ENCODE measurements at regions not wholly inside any gene's neighbourhood (a gene's known extent, or its start where the extent isn't known, plus 50 kb on each side); places are given as distances from the start of the nearest gene placed in this dataset.
"Not testable (repeated sequence)": the region's sequence is repeated elsewhere in the genome, so short reads cannot be mapped to it uniquely, and the experiment has no call there.

DNA sequence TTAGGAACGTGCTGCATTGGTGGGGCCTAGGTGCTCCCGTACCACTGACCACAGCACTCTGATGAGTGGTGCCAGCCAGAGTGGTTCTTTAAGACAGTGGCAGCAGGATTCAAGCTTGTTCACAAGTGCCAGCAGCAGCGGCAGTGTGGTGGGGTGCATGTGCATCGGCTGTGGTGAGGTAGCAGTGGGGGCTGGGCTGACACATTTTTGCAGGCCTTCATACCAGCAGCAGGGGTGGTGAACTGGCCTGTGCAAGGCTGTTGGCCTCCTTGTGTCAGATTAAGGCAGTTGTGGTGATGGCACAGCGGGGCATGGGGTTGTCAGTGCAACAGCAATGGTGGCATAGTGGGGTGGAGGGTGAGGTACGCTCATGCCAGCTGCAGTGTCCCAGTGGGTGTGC, 131.4 kb downstream of the PABPC4L start:
- Mint-ChIP-seq H3K36me3 (no peaks in the 10 kb centered on the region), H3K9me3 (no peaks in the 10 kb centered on the region), H3K4me1 (no peaks in the 10 kb centered on the region), H3K4me3 (no peak overlapping the region), H3K27me3 (no peaks in the 10 kb centered on the region), H3K27ac (no peak overlapping the region)
- no peak for ATAC-seq

DNA sequence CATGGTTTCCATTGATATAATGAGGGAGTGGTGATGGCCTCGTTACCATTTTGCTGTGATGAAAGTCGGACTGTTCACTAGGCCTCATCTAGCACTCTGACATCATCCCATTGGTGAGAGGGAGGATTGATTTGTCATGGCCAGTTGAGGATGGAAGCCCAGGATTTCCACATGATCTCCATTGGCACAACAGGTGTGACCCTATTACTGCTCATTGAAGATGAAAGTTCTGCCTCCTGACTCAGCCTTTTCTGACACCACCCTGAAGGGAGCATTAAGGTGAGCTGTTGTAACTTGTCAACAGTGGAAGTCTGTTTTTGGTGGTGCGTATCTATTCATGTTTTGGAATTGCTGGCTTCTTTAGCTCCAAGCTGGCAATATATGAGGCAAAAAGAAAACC, 144.2 kb downstream of the PABPC4L start:
- H3K4me1 Mint-ChIP-seq: no peaks in the 10 kb centered on the region
- no peaks in the 10 kb centered on the region for H3K36me3 Mint-ChIP-seq
- H3K27ac Mint-ChIP-seq: no peak overlapping the region
- H3K4me3 Mint-ChIP-seq: no peak overlapping the region
- H3K9me3 Mint-ChIP-seq: peaks cover 8% of the 10 kb centered on the region
- no peak for ATAC-seq
- H3K27me3 Mint-ChIP-seq: no peaks in the 10 kb centered on the region

DNA sequence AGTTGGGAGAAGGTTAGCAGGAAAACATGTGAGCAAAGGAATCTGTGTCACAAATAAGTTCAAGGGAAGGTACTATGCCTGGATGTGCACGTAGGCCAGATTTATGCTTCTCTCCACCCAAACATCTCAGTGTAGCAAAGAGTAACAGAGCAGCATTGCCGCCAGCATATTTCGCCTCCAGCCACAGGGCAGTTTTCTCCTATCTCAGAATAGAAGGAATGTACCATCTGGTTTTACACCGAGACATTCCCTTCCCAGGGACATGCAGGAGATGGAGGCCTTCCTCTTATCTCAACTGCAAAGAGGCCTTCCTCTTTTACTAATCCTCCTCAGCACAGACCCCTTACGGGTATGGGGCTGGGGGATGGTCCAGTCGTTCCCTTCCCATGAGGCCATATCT, 155.4 kb downstream of the PABPC4L start:
- H3K27me3 Mint-ChIP-seq, H3K4me1 Mint-ChIP-seq, H3K27ac Mint-ChIP-seq, H3K9me3 Mint-ChIP-seq, H3K4me3 Mint-ChIP-seq, ATAC-seq, H3K36me3 Mint-ChIP-seq: not testable (repeated sequence)

- ATAC-seq: no peak
Observed at GRCh38 chr4:134045411-134045810, 156.2 kb downstream of the PABPC4L start.

GRCh38 chr4:134043266-134043665, 158.3 kb downstream of the PABPC4L start:
- no peak for ATAC-seq
- H3K27me3 Mint-ChIP-seq: no peaks in the 10 kb centered on the region
- H3K4me1 Mint-ChIP-seq: no peaks in the 10 kb centered on the region
- H3K9me3 Mint-ChIP-seq: no peaks in the 10 kb centered on the region
- H3K4me3 Mint-ChIP-seq: no peak overlapping the region
- no peak overlapping the region for H3K27ac Mint-ChIP-seq
- H3K36me3 Mint-ChIP-seq: no peaks in the 10 kb centered on the region

More at GRCh38 chr4:134045411-134045810, 156.2 kb downstream of the PABPC4L start:
- Mint-ChIP-seq H3K9me3 (no peaks in the 10 kb centered on the region), H3K4me3 (no peak overlapping the region), H3K27ac (no peak overlapping the region), H3K27me3 (no peaks in the 10 kb centered on the region), H3K4me1 (no peaks in the 10 kb centered on the region), H3K36me3 (no peaks in the 10 kb centered on the region)

DNA sequence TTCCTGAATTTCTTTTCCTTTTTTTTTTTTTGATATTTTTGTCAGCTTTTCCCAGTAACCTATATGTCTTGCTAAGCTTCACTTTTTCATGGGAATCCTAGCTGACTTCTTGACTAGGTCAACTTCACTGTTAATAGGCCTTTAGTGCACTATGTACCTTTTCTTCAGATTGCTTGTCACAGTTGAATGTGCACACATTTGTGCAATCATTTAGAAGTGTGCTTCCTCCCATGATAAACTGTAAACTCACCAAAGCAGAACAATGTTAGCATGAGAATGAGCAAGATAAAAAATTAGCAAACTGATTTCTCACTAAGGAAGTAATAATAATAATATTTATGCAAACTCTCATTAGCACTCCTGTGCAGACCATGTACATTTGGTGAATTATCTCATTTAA, 173.2 kb downstream of the PABPC4L start:
- H3K9me3 Mint-ChIP-seq: no peaks in the 10 kb centered on the region
- no peaks in the 10 kb centered on the region for H3K36me3 Mint-ChIP-seq
- no peak for ATAC-seq
- no peak overlapping the region for H3K4me3 Mint-ChIP-seq
- no peak overlapping the region for H3K27ac Mint-ChIP-seq
- H3K4me1 Mint-ChIP-seq: no peaks in the 10 kb centered on the region
- no peaks in the 10 kb centered on the region for H3K27me3 Mint-ChIP-seq

- H3K4me1 Mint-ChIP-seq: no peaks in the 10 kb centered on the region
- no peak overlapping the region for H3K4me3 Mint-ChIP-seq
- no peak for ATAC-seq
- H3K27me3 Mint-ChIP-seq: no peaks in the 10 kb centered on the region
- H3K36me3 Mint-ChIP-seq: no peaks in the 10 kb centered on the region
- no peaks in the 10 kb centered on the region for H3K9me3 Mint-ChIP-seq
- no peak overlapping the region for H3K27ac Mint-ChIP-seq
Observed at GRCh38 chr4:134027931-134028330, 173.7 kb downstream of the PABPC4L start.

- ATAC-seq: no peak
- Mint-ChIP-seq H3K36me3 (no peaks in the 10 kb centered on the region), H3K27me3 (no peaks in the 10 kb centered on the region), H3K9me3 (no peaks in the 10 kb centered on the region), H3K4me1 (no peaks in the 10 kb centered on the region), H3K27ac (no peak overlapping the region), H3K4me3 (no peak overlapping the region)
Observed at GRCh38 chr4:134024251-134024650, 177.3 kb downstream of the PABPC4L start.

DNA sequence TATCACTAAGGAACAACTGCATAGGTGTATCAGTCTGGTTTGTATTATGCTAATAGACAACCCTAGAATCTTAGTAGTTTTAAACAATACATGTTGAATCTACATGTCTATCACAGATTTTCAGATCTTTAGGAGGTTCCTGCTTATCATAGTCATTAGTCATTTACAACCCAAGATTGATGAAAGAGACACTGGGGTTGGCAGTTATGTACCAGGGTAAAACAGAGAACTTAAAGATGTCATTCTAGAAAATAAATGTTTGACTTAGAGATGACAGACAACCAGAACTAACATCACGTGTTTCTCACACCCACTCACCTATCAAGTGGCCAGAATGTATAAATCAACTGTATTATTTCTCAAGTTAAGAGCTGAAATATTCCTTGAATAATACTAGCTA, 181.9 kb downstream of the PABPC4L start:
- ATAC-seq: no peak
- H3K27ac Mint-ChIP-seq: no peak overlapping the region
- no peak overlapping the region for H3K4me3 Mint-ChIP-seq
- no peaks in the 10 kb centered on the region for H3K27me3 Mint-ChIP-seq
- no peaks in the 10 kb centered on the region for H3K36me3 Mint-ChIP-seq
- no peaks in the 10 kb centered on the region for H3K4me1 Mint-ChIP-seq
- H3K9me3 Mint-ChIP-seq: no peaks in the 10 kb centered on the region

DNA sequence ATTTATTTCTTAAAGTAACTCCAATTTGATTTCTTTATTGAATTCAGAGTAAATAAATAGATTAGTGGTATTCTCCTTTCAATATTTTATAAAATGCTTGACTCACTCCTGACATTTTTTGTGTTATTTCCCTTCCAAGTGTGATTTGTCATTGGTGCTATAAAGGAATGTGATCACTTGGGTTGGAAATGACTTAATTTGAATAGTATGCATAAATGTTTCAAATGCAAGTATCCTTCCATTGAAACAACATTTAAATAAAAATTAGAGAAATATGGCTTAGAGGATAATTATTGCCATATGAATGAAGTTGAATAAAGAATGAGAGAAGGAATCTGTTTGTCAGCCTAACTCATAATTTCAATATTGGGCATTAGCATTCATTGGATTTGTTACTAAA, 182.7 kb downstream of the PABPC4L start:
- Mint-ChIP-seq H3K27ac (no peak overlapping the region), H3K4me1 (no peaks in the 10 kb centered on the region), H3K4me3 (no peak overlapping the region), H3K27me3 (no peaks in the 10 kb centered on the region), H3K36me3 (no peaks in the 10 kb centered on the region), H3K9me3 (peaks cover 2% of the 10 kb centered on the region)
- ATAC-seq: no peak

DNA sequence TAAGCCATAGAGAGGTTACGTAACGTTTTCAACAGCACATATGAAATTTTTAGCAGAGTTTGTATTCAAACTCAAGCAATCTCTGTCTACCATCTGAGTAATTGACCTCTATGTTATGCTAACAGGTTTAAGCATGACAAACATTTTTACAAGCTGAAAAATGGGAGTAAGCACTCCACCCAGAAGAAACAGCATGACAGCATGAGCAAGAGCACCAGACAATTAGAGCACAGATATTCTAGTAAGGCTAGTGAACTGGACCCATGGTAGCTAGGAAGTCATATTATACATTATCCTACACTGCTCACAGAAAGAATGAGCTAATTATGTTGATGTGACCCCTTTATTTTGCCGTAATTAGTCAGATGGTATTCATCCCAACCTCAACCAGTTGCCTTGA, 200.5 kb downstream of the PABPC4L start:
- Mint-ChIP-seq H3K4me3 (no peak overlapping the region), H3K36me3 (no peaks in the 10 kb centered on the region), H3K4me1 (no peaks in the 10 kb centered on the region), H3K27ac (no peak overlapping the region), H3K27me3 (no peaks in the 10 kb centered on the region), H3K9me3 (peaks cover 2% of the 10 kb centered on the region)
- no peak for ATAC-seq

DNA sequence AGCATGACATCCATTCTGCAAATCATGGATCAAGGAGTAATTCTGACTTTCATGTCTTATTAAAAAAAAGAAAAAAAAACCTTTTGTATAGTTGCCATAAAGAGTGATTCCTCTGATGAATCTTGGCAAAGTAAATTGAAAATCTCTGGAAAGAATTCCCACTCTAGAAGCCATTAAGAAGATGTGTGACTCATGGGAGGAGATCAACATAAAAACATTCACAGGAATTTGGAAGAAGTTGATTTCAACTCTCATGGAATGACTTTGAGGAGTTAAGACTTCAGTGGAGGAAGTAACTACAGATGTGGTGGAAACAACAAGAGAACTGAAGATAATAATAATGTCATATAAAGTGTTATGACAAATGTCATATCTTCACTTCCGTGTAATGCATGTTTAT, 204.2 kb downstream of the PABPC4L start:
- peaks cover 7% of the 10 kb centered on the region for H3K9me3 Mint-ChIP-seq
- no peaks in the 10 kb centered on the region for H3K4me1 Mint-ChIP-seq
- H3K27me3 Mint-ChIP-seq: no peaks in the 10 kb centered on the region
- ATAC-seq: no peak
- no peak overlapping the region for H3K27ac Mint-ChIP-seq
- no peaks in the 10 kb centered on the region for H3K36me3 Mint-ChIP-seq
- no peak overlapping the region for H3K4me3 Mint-ChIP-seq

DNA sequence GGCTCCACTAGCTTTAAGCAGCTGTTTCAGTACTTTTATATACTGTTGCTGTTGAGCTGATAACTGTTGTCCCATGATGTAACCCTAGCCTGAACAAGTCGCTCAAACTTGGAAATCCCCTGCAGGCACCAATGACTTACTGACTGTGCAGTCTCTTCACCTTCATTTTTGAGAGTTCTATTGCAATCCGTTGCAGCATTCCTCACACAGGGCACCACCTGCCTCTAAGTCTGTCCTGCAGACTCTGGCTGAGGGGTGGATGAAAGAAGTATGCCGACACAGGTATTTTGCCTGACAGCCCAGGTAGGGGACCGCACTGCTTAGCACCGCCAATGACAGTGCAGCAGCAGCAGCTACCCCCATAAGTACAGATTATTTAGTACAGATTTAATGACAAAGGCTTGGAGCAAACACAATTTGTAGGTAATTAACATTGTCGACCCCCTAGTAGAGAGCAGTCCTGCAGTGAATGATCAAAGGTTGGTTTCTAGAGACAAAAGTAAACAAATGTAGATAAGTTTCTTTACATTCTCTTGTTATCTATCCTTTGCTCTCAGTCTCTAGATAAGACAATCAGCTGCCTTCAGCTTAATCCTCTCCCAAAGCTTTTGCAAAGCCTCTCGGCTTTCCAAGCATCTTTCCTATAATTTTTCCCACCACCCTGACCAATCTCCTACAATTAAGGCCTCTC, 205.0 kb downstream of the PABPC4L start:
- no peak overlapping the region for H3K4me3 Mint-ChIP-seq
- H3K36me3 Mint-ChIP-seq: no peaks in the 10 kb centered on the region
- H3K9me3 Mint-ChIP-seq: peaks cover 7% of the 10 kb centered on the region
- no peak for ATAC-seq
- H3K27me3 Mint-ChIP-seq: no peaks in the 10 kb centered on the region
- H3K27ac Mint-ChIP-seq: no peak overlapping the region
- no peaks in the 10 kb centered on the region for H3K4me1 Mint-ChIP-seq

DNA sequence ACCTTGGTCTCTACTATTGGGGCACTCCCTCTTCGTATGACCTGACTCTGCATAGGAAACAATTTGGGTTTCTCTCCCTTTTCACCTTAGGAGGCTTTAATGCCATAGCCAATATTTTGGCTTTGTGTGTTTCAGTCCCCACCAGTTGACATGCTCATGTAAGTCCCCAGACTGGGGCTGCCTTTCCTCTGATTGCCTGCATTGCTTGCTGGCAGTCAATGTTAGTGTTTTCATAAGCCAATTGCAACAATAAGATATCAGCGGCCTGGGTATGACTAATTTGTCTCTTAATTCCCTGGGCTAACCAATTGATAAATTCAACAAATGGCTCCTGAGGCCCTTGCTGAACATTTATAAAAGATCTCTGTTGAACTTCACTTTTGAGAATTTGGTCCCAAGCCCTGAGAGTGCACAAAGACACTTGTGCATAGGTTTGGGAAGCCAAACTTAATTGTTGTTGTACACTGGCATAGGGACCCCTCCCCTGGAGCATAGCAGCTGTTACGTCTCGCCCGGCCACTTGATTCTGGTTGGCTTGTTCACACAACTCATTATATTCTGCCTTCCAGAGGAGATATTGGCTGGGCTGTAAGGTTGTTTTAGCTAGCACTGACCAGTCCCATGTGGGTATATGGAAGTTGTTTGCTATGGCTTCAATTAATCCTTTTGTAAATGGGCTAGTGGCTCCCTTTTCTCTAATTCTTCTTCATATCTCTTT, 206.2 kb downstream of the PABPC4L start:
- Mint-ChIP-seq H3K9me3 (peaks cover 11% of the 10 kb centered on the region), H3K27me3 (no peaks in the 10 kb centered on the region), H3K4me1 (no peaks in the 10 kb centered on the region), H3K36me3 (no peaks in the 10 kb centered on the region), H3K27ac (no peak overlapping the region), H3K4me3 (no peak overlapping the region)
- ATAC-seq: no peak

DNA sequence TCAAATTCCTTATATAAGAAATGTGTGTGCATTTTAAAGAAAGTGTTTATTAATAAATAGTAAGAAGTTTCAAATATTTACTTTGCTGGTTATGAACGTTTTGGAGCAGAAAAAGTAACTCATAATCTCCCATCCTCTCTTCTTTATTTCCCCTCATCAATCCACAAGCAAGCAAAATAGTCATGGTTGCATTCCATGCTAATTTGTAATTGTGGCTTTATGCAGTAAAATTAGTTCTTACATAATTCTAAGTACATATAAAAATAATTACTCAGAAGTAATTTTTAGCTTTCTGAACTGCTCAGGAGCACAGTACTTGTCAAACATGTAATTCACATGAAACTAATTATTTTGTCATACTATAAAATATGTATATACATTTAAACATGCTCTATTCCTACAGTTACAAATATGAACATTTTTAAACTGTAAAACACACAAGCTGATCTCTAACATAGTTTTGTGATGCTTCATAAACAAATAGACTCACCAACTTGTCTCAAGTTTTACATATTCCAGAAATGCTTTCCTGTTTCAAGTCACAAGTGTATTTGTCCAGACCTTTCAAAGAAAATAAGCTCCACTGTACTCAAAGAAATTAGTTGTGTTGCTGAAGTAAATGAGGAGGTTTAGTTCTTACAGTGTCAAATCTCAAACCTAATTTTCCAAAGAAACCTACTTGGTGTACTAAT, 218.9 kb downstream of the PABPC4L start:
- no peaks in the 10 kb centered on the region for H3K27me3 Mint-ChIP-seq
- H3K9me3 Mint-ChIP-seq: no peaks in the 10 kb centered on the region
- no peak for ATAC-seq
- H3K4me3 Mint-ChIP-seq: no peak overlapping the region
- no peak overlapping the region for H3K27ac Mint-ChIP-seq
- no peaks in the 10 kb centered on the region for H3K4me1 Mint-ChIP-seq
- H3K36me3 Mint-ChIP-seq: no peaks in the 10 kb centered on the region

- no peak overlapping the region for H3K27ac Mint-ChIP-seq
Observed at GRCh38 chr4:133981327-133981726, 220.3 kb downstream of the PABPC4L start.

More at GRCh38 chr4:133981327-133981726, 220.3 kb downstream of the PABPC4L start:
- no peak overlapping the region for H3K4me3 Mint-ChIP-seq
- H3K36me3 Mint-ChIP-seq: no peaks in the 10 kb centered on the region
- no peak for ATAC-seq
- no peaks in the 10 kb centered on the region for H3K4me1 Mint-ChIP-seq
- H3K9me3 Mint-ChIP-seq: no peaks in the 10 kb centered on the region
- H3K27me3 Mint-ChIP-seq: no peaks in the 10 kb centered on the region
